GM18511 (cell line): ENCODE measurements at regions not wholly inside any gene's neighbourhood (a gene's known extent, or its start where the extent isn't known, plus 50 kb on each side); places are given as distances from the start of the nearest gene placed in this dataset.

Experiments used
- ATAC-seq: cut with Tn5 transposase; IDR thresholded peaks from one replicate; pipeline ENCODE4 v1.9.1; 2021; ENCODE audit warnings: mild to moderate bottlenecking, moderate library complexity; ENCODE audit not compliant: unreplicated experiment

- no peak for ATAC-seq
These were observed 245.1 kb downstream of the MYLK4 start for GRCh38 chr6:2505624-2506023.

- no peak for ATAC-seq
These were observed 246.1 kb downstream of the MYLK4 start for GRCh38 chr6:2504495-2505064.

- ATAC-seq, result no peak
These were observed 246.8 kb downstream of the MYLK4 start for GRCh38 chr6:2503816-2504494.

GRCh38 chr6:2502998-2503674 lies 247.6 kb downstream of the MYLK4 start:
- no peak for ATAC-seq

GRCh38 chr6:2502096-2502997 lies 248.4 kb downstream of the MYLK4 start:
- no peak for ATAC-seq

- no peak for ATAC-seq
These were observed 252.6 kb downstream of the MYLK4 start for GRCh38 chr6:2497922-2498623.

- ATAC-seq, result no peak
These were observed 250.9 kb upstream of the GMDS start for GRCh38 chr6:2496291-2496690.

GRCh38 chr6:2492686-2493523 lies 247.5 kb upstream of the GMDS start:
- ATAC-seq, result no peak

- ATAC-seq, result no peak
These were observed 245.7 kb upstream of the GMDS start for GRCh38 chr6:2491137-2491536.

GRCh38 chr6:2488578-2488977 lies 243.2 kb upstream of the GMDS start:
- ATAC-seq, result no peak

GRCh38 chr6:2485116-2485515 lies 239.7 kb upstream of the GMDS start:
- no peak for ATAC-seq

GRCh38 chr6:2482773-2483172 lies 237.4 kb upstream of the GMDS start:
- no peak for ATAC-seq

- ATAC-seq, result no peak
These were observed 235.9 kb upstream of the GMDS start for GRCh38 chr6:2481307-2481706.

- ATAC-seq, result no peak
These were observed 235.0 kb upstream of the GMDS start for GRCh38 chr6:2480267-2480966.

- no peak for ATAC-seq
These were observed 232.8 kb upstream of the GMDS start for GRCh38 chr6:2478200-2478599.

- ATAC-seq, result no peak
These were observed 232.3 kb upstream of the GMDS start for GRCh38 chr6:2477666-2478065.

GRCh38 chr6:2477250-2477649 lies 231.8 kb upstream of the GMDS start:
- no peak for ATAC-seq

GRCh38 chr6:2476376-2476775 lies 231.0 kb upstream of the GMDS start:
- ATAC-seq, result no peak

- no peak for ATAC-seq
These were observed 226.1 kb upstream of the GMDS start for GRCh38 chr6:2471472-2471871.
